ENCODE measurements at regions not wholly inside any gene's neighbourhood (a gene's known extent, or its start where the extent isn't known, plus 50 kb on each side); places are given as distances from the start of the nearest gene placed in this dataset.

DNA sequence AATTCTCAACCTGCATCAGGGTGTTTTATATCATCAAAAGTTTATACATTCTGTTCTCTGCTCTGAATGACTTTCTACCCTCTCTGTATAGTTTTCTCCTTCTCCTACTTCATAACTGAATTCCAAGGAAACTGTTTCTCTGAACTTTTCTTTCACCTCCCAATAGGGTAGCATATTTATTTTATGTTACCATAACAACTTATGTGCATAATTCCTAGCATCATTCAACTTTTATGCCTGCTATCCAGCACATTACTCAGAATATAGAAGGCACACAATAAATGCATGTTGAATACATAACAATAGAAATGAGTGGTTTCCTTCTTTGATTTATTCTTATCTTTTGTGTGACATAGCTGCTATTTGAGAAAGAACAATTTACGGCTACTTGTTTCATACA, 2385.0 kb downstream of the PCDH9 start:
- no peak overlapping the region for H3K27ac Mint-ChIP-seq (ENCODE audit: unreplicated experiment)
- TF ChIP-seq, protein P1, sequence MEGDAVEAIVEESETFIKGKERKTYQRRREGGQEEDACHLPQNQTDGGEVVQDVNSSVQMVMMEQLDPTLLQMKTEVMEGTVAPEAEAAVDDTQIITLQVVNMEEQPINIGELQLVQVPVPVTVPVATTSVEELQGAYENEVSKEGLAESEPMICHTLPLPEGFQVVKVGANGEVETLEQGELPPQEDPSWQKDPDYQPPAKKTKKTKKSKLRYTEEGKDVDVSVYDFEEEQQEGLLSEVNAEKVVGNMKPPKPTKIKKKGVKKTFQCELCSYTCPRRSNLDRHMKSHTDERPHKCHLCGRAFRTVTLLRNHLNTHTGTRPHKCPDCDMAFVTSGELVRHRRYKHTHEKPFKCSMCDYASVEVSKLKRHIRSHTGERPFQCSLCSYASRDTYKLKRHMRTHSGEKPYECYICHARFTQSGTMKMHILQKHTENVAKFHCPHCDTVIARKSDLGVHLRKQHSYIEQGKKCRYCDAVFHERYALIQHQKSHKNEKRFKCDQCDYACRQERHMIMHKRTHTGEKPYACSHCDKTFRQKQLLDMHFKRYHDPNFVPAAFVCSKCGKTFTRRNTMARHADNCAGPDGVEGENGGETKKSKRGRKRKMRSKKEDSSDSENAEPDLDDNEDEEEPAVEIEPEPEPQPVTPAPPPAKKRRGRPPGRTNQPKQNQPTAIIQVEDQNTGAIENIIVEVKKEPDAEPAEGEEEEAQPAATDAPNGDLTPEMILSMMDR (IDR thresholded peaks at IDR 0.05): no peak
- H3K9me3 Mint-ChIP-seq (ENCODE audit: unreplicated experiment): no peaks in the 10 kb centered on the region
- peaks cover 1% of the 10 kb centered on the region for H3K4me1 Mint-ChIP-seq (ENCODE audit: unreplicated experiment)
- no peaks in the 10 kb centered on the region for H3K27me3 Mint-ChIP-seq (ENCODE audit: unreplicated experiment)
- no peak overlapping the region for H3K4me3 Mint-ChIP-seq (ENCODE audit: unreplicated experiment)
- no peak for DNase-seq (ENCODE audit: extremely low spot score, unreplicated experiment)
- H3K36me3 Mint-ChIP-seq (ENCODE audit: unreplicated experiment): no peaks in the 10 kb centered on the region

GRCh38 chr13:64819081-64819480, 2411.1 kb downstream of the PCDH9 start:
- no peaks in the 10 kb centered on the region for H3K36me3 Mint-ChIP-seq (ENCODE audit: unreplicated experiment)
- TF ChIP-seq, protein P1 (IDR thresholded peaks at IDR 0.05): peak; percentile 38

GRCh38 chr13:64817691-64818090, 2412.4 kb downstream of the PCDH9 start:
- peaks cover 11% of the 10 kb centered on the region for H3K9me3 Mint-ChIP-seq (ENCODE audit: unreplicated experiment)
- no peaks in the 10 kb centered on the region for H3K27me3 Mint-ChIP-seq (ENCODE audit: unreplicated experiment)
- H3K4me1 Mint-ChIP-seq (ENCODE audit: unreplicated experiment): peaks cover 6% of the 10 kb centered on the region
- no peak overlapping the region for H3K27ac Mint-ChIP-seq (ENCODE audit: unreplicated experiment)
- H3K4me3 Mint-ChIP-seq (ENCODE audit: unreplicated experiment): no peak overlapping the region
- no peaks in the 10 kb centered on the region for H3K36me3 Mint-ChIP-seq (ENCODE audit: unreplicated experiment)
- no peak for DNase-seq (ENCODE audit: extremely low spot score, unreplicated experiment)
- TF ChIP-seq, protein P1 (IDR thresholded peaks at IDR 0.05): no peak

More at GRCh38 chr13:64819081-64819480, 2411.1 kb downstream of the PCDH9 start:
- Mint-ChIP-seq H3K27ac (ENCODE audit: unreplicated experiment) (no peak overlapping the region), H3K4me3 (ENCODE audit: unreplicated experiment) (no peak overlapping the region), H3K9me3 (ENCODE audit: unreplicated experiment) (peaks cover 12% of the 10 kb centered on the region), H3K4me1 (ENCODE audit: unreplicated experiment) (peaks cover 6% of the 10 kb centered on the region), H3K27me3 (ENCODE audit: unreplicated experiment) (no peaks in the 10 kb centered on the region)
- DNase-seq (ENCODE audit: extremely low spot score, unreplicated experiment): no peak

DNA sequence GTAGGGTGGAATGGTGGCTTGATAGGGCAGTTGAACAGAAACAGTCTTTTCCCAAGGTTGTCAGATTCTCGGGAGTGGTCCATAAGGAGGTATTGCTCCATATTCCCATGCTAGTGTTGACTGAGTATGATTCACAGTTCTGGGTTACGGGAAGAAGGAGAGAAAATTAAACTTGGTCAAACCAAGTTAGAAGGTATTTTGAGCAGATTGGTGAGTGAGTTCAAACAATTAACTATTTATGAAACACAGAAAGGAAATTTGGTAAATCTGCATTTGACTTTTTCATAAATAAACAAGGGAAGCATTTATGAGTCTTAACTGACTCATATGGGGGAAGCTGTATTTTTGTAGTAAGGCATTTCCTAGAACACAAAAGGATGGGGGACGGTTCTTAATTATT, 2419.4 kb downstream of the PCDH9 start:
- H3K4me3 Mint-ChIP-seq (ENCODE audit: unreplicated experiment): no peak overlapping the region
- H3K9me3 Mint-ChIP-seq (ENCODE audit: unreplicated experiment): peaks cover 9% of the 10 kb centered on the region
- H3K36me3 Mint-ChIP-seq (ENCODE audit: unreplicated experiment): no peaks in the 10 kb centered on the region
- H3K4me1 Mint-ChIP-seq (ENCODE audit: unreplicated experiment): peaks cover 4% of the 10 kb centered on the region
- no peak for DNase-seq (ENCODE audit: extremely low spot score, unreplicated experiment)
- TF ChIP-seq, protein P1 (IDR thresholded peaks at IDR 0.05): no peak
- no peak overlapping the region for H3K27ac Mint-ChIP-seq (ENCODE audit: unreplicated experiment)
- H3K27me3 Mint-ChIP-seq (ENCODE audit: unreplicated experiment): no peaks in the 10 kb centered on the region

GRCh38 chr13:64808704-64809103, 2421.4 kb downstream of the PCDH9 start:
- no peak for DNase-seq (ENCODE audit: extremely low spot score, unreplicated experiment)
- Mint-ChIP-seq H3K27me3 (ENCODE audit: unreplicated experiment) (no peaks in the 10 kb centered on the region), H3K36me3 (ENCODE audit: unreplicated experiment) (no peaks in the 10 kb centered on the region), H3K9me3 (ENCODE audit: unreplicated experiment) (peaks cover 9% of the 10 kb centered on the region), H3K4me1 (ENCODE audit: unreplicated experiment) (peaks cover 4% of the 10 kb centered on the region), H3K27ac (ENCODE audit: unreplicated experiment) (no peak overlapping the region), H3K4me3 (ENCODE audit: unreplicated experiment) (no peak overlapping the region)
- TF ChIP-seq, protein P1 (IDR thresholded peaks at IDR 0.05): no peak
